SK-N-MC (cell line): ENCODE measurements at regions not wholly inside any gene's neighbourhood (a gene's known extent, or its start where the extent isn't known, plus 50 kb on each side); places are given as distances from the start of the nearest gene placed in this dataset.

ENCODE experiments used
- DNase-seq: peaks from one replicate; pipeline ENCODE4 v3.0.0-alpha.2; 2011; ENCODE audit warnings: low read depth, low spot score
- H3K27ac ChIP-seq: fragments of 200-600 bp; sonication (generic); 2 replicates; pipeline ENCODE4 v1.5.1; 2016; ENCODE audit warnings: mixed run types
- H3K36me3 ChIP-seq: fragments of 200-600 bp; sonication (generic); 2 replicates; pipeline ENCODE4 v1.6.1; 2017; ENCODE audit warnings: antibody characterized with exemption, low read length, mixed read lengths; ENCODE audit not compliant: insufficient read depth
- H3K4me3 ChIP-seq: fragments of 200-600 bp; sonication (generic); 2 replicates; pipeline ENCODE4 v1.5.1; 2016
- H3K9ac ChIP-seq: fragments of 200-600 bp; sonication (generic); 2 replicates; pipeline ENCODE4 v1.8.0; 2017; ENCODE audit warnings: mixed run types, mixed read lengths; ENCODE audit not compliant: insufficient read length
- H3K9me3 ChIP-seq: fragments of 200-600 bp; sonication (generic); 2 replicates; pipeline ENCODE4 v1.6.1; 2017; ENCODE audit warnings: low read depth, mild to moderate bottlenecking, antibody characterized with exemption, low read length, moderate library complexity, mixed read lengths
- EZH2 ChIP-seq: fragments of 200-600 bp; sonication (generic); IDR thresholded peaks from one replicate; pipeline ENCODE4 v1.6.1; 2017; ENCODE audit warnings: antibody characterized with exemption
- FOXP2 ChIP-seq: optimal IDR thresholded peaks from 2 replicates; pipeline ENCODE3; 2011; ENCODE audit warnings: mild to moderate bottlenecking, moderate library complexity; ENCODE audit not compliant: insufficient read depth; ENCODE audit errors: extremely low read length, control extremely low read depth
- POLR2AphosphoS5 ChIP-seq: IDR thresholded peaks from 2 replicates; pipeline ENCODE4 v1.6.1; 2012; ENCODE audit warnings: mild to moderate bottlenecking, low read depth, low read length, borderline replicate concordance

DNA sequence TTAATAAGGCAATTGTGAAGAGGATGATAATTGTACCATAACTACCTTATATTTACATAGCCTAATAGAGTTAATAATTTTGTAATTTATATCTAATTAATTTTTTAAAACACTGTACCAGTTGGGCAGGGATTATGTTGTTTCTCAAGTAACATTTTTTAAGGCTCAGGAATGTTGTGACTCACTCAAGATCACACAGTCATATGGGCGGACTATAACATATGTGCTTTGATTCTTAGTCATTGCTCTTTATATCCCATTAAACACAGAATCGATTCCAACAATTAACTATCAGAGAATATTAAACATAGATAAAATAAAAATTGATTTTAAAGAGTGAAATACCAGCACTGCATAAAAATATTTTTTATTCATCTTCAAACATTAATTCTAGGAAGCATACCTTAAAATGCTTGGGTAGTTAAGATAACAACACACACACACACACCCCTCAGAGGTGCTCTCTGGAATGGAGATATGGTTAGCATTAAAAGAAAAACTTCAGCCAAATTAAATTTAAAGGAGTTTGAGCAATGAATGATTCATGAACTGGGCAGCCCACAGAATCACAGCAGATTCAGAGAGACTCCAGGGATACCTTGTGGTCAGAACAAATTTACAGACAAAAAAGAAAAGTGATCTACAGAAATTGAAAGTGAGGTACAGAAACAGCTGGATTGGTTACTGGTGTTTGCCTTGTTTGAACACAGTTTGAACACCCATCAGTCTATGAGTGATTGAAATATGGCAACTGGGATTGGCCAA lies 869.4 kb upstream of the ID2 start:
- no peak overlapping the region for H3K27ac ChIP-seq
- H3K4me3 ChIP-seq: no peak overlapping the region
- H3K9ac ChIP-seq: no peak overlapping the region
- TF ChIP-seq POLR2AphosphoS5: no peak
- TF ChIP-seq EZH2: no peak
- no peak for TF ChIP-seq FOXP2
- no peaks in the 10 kb centered on the region for H3K36me3 ChIP-seq
- DNase-seq: no peak
- no peaks in the 10 kb centered on the region for H3K9me3 ChIP-seq

DNA sequence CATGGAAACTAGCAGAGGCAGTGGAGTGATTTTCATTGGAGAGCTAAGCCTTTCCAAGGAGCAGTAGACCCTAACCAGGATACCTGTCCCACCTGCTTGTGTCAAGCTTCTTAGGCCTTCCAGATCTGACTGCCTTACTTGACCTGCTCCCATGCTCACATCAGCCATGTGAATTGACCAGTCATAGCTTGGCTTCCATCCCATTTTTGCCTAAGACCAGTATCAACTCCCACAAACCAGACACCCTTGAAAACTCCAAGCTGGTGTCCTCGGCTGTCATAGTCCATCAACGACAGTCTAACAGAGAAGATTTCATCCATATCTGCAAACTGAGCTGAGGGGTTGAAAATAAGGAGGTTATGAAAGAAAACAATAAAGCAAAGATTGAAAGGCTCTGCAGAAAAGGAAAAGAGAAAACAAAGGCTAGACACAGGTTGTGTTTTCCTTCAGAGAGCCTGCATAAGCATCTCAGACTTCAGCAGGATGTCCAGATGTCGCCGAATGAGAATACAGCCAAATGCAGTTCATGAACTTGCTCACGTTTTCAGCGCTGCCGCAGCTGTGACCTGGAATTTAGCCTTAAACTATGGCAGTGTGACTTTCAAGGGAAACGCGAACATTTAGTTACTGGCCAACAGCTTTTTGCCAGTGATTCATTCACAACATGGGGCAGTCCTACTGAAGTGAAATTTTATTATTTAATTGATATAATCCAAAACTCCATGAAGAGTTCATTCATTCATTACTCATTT lies 868.1 kb upstream of the ID2 start:
- H3K4me3 ChIP-seq: no peak overlapping the region
- TF ChIP-seq POLR2AphosphoS5: no peak
- no peak for TF ChIP-seq EZH2
- TF ChIP-seq FOXP2: no peak
- H3K9ac ChIP-seq: no peak overlapping the region
- no peaks in the 10 kb centered on the region for H3K9me3 ChIP-seq
- DNase-seq: no peak
- no peak overlapping the region for H3K27ac ChIP-seq
- no peaks in the 10 kb centered on the region for H3K36me3 ChIP-seq

DNA sequence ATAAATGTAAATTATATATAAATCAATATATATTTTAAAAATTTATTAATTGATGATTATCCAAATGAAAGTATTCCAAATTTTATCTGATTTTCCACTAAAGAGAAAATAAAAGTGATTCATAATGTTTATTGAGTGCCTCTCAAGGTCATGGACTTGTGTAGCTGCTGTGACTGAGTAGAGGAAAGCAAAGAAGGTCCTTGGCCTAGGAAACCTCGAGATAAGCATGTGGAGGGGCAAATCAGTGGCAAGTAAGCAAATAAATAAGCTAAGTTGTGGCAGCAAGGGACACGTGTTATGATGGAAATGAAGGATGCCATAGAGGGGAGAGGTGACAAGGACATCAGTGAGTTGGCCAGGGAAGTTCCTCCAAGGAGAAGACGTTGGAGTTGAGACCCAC lies 866.1 kb upstream of the ID2 start:
- no peaks in the 10 kb centered on the region for H3K36me3 ChIP-seq
- H3K27ac ChIP-seq: no peak overlapping the region
- no peak overlapping the region for H3K9ac ChIP-seq
- H3K4me3 ChIP-seq: no peak overlapping the region
- no peak for DNase-seq
- H3K9me3 ChIP-seq: no peaks in the 10 kb centered on the region
- TF ChIP-seq FOXP2 (no peak), EZH2 (no peak), POLR2AphosphoS5 (no peak)

DNA sequence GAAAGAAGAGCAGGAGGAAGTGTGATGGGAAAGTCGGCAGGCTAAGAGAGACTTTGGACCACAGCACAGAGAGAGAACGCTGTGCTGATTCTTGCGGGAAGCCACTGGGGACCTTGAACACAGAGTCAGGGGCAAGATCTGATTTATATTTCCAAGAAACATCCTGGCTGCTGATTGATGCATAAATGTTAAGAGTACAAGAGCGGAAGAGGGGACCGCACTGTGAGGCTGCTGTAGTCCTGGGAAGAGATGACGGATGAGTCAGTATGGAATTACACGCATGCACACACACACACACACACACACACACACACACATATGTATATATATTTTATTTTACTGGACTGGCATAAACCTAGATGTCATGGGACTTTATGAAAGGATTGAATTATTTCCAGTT lies 865.6 kb upstream of the ID2 start:
- no peaks in the 10 kb centered on the region for H3K36me3 ChIP-seq
- DNase-seq: no peak
- H3K4me3 ChIP-seq: no peak overlapping the region
- no peaks in the 10 kb centered on the region for H3K9me3 ChIP-seq
- H3K9ac ChIP-seq: no peak overlapping the region
- TF ChIP-seq FOXP2: no peak
- TF ChIP-seq POLR2AphosphoS5: no peak
- TF ChIP-seq EZH2: no peak
- H3K27ac ChIP-seq: no peak overlapping the region

DNA sequence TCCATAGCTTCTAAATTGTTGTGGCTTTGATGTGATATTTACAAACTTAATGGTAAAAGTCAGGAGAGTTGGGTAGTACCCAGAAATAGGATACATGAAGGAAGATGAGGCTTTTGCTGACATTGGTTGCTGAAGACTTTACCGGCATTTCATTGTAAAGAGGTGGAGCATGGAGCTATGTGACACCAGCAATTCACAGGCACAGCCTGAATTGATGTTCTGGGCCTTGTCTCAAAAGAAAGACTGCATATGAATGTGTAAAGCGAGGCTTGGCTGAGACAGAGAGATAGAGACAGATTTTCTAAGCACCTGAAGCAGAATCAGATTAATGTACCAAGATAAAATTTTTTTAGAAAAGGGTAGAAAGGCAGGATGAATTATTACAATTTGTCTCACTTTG lies 864.9 kb upstream of the ID2 start:
- H3K9ac ChIP-seq: no peak overlapping the region
- H3K9me3 ChIP-seq: no peaks in the 10 kb centered on the region
- H3K36me3 ChIP-seq: no peaks in the 10 kb centered on the region
- TF ChIP-seq POLR2AphosphoS5 (no peak), EZH2 (no peak), FOXP2 (no peak)
- H3K4me3 ChIP-seq: no peak overlapping the region
- no peak overlapping the region for H3K27ac ChIP-seq
- no peak for DNase-seq

DNA sequence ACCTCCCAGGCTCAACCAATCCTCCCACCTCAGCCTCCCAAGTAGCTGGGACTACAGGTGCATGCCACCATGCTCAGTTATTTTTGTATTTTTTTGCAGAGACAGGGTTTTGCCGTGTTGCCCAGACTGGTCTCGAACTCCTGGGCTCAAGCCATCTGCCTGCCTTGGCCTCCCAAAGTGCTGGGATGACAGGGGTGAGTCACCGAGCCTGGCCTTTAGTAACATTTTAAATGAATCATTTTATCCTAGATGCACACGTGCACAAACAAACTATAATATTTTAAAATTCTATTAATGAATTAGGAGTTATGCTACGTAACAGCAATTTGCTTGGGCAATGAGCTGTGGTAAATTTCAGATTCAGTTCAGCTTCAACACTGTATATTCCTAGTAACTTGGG lies 862.5 kb upstream of the ID2 start:
- no peak for DNase-seq
- H3K9ac ChIP-seq: no peak overlapping the region
- no peaks in the 10 kb centered on the region for H3K9me3 ChIP-seq
- no peak overlapping the region for H3K27ac ChIP-seq
- H3K4me3 ChIP-seq: no peak overlapping the region
- H3K36me3 ChIP-seq: no peaks in the 10 kb centered on the region
- no peak for TF ChIP-seq FOXP2
- no peak for TF ChIP-seq EZH2
- TF ChIP-seq POLR2AphosphoS5: no peak

DNA sequence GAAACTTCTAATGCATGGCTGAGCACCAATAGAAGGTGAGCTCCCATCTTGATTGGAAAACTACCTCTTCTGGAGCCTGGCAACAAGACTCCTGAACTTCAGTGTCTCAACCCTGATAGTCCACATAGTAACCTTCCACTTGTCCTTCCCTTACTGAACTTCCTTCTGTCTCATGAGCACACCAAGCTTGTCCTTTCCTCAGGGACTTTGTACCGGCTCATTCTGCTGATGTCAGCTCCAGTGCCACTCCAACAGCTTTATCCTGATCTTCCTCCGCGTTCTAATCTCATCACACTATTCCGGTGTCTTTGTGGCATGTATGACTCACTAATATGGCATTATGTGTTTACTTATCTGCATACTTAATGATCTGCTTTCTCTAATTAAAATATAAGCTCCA lies 862.0 kb upstream of the ID2 start:
- no peak for TF ChIP-seq EZH2
- no peak for TF ChIP-seq POLR2AphosphoS5
- no peak for TF ChIP-seq FOXP2
- Histone ChIP-seq H3K9ac (no peak overlapping the region), H3K9me3 (no peaks in the 10 kb centered on the region), H3K4me3 (no peak overlapping the region), H3K36me3 (no peaks in the 10 kb centered on the region), H3K27ac (no peak overlapping the region)
- no peak for DNase-seq

DNA sequence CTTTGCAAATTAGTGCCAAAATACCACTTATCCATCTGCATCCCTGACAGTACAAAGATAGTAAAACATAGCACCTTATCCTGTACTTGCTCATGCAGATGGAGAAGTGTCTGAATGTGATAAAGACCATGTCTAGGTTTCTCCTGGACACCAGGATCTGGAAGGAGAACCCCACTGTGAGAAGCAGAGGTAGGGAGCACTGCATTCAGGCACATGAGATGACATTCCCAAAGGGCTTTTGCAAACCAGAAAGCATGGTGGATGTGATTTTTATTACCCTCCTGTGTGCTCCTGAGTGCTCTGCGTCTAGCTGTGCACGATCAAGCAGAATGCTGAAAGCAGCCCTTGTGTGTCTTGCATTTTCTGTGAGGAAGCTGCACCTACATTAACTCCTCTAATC lies 857.6 kb upstream of the ID2 start:
- Histone ChIP-seq H3K9ac (no peak overlapping the region), H3K4me3 (no peak overlapping the region), H3K9me3 (no peaks in the 10 kb centered on the region), H3K27ac (no peak overlapping the region), H3K36me3 (no peaks in the 10 kb centered on the region)
- DNase-seq: no peak
- TF ChIP-seq FOXP2: no peak
- TF ChIP-seq EZH2: no peak
- TF ChIP-seq POLR2AphosphoS5: no peak
